Right hindlimb (tissue), 1 donor: ENCODE measurements at regions not wholly inside any gene's neighbourhood (a gene's known extent, or its start where the extent isn't known, plus 50 kb on each side); places are given as distances from the start of the nearest gene placed in this dataset.
A peak's percentile ranks its signal among the peaks of the same experiment; 100 is the strongest.

Experiments used
- DNase-seq: peaks from one replicate; pipeline ENCODE4 v3.0.0-alpha.2; 2018

DNA sequence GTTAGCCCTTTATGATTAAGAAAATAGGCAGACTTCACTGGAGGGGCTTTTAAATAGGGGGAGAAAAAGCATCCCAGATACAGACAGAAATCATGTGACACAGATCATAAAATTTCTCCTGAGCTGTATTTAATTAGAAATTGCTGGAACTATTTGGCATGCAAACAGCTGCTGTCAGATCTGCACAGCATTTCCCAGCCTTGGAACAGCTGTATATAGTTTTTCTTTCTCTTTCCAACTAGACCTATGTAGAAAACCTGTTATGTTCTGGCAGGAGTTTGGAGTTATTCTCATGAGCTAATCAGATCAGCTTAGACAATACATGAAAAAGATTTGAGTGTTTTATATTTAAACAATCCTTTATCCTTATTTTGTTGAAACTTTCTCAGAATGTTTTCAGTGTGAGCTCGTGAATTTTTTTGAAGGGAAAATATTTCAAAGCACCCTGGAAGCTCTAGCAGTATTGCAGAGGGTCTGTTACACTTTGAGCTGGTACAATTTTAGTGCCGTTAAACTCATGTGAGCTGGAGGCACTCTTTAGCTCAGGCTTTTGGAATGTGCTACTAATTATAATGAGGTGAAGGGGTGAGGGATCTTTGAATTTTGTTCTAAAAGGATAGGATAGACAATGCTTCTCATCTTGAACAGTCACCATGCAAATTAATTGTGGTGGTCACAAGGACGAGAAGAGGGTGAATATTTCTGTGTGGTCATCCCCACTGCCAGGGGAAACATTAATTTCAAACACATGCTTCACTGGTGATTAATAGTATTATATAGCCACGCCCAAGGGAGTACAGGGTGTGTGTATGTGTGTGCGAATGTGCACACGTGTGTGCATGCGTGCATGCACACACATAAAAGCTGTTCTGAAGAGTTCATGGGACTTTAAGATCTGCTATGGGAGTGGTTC, 239.4 kb upstream of the FBXL7 start:
- DNase-seq, result peak; percentile 49

GRCh38 chr5:15256485-15256884, 243.5 kb upstream of the FBXL7 start:
- no peak for DNase-seq

DNA sequence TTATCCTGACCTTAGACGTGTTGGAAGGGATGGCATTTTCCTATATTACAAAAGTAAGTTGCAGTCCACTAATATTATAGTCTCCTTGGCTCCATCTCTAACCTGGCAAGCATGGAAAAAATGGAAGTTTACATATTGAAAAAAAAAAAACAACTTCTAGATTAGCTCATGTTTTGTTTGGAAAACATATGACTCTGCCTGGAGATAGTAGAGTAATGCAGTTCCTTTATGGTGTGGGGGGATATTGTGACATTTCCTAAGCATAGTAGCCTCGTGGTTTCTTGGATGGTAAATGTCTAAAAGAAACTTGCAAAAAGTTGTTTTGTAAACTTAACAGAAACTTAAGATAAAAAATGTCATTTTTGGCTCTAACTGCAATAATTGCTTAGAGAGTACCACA, 244.4 kb upstream of the FBXL7 start:
- no peak for DNase-seq

DNA sequence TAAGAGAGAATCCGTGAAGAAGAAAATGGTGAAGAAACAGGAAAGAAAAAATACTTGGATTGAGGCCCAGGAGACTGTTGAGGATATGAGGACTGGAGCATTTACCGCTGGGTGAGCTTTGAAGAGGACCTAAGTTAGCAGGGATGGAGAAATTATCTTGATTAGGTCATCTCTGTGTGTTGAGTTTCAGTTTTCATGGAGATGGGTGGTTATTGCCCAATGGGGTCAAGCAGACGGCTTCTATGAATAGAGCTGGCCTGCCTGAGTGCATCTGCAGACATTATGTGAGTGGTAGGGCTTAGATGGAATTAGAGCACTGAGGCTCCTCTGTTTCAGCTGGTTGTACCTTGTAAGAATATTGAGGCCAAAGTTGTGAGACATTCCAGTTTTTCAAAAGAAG, 245.4 kb upstream of the FBXL7 start:
- no peak for DNase-seq

GRCh38 chr5:15252331-15252730, 247.6 kb upstream of the FBXL7 start:
- DNase-seq, result no peak

DNA sequence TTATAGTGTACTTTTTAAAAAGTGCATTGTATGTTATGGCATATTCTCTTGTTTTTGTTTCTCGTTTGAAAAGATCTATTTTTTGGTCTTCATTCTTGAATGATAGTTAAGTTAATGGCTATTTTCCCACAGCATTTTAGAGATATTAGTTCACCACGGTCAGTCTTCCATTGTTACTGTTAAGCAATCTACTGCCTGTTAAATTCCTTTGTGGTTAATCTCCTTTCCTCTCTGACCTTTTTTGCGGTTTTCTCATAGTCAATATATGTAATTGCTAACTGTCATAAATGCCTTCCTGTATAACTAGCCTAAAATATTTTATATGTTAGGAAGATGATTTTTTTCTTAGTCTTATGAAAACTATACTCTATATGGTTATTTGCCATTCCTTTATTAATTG, 250.8 kb upstream of the FBXL7 start:
- DNase-seq, result no peak

GRCh38 chr5:15248731-15249130, 251.2 kb upstream of the FBXL7 start:
- no peak for DNase-seq

DNA sequence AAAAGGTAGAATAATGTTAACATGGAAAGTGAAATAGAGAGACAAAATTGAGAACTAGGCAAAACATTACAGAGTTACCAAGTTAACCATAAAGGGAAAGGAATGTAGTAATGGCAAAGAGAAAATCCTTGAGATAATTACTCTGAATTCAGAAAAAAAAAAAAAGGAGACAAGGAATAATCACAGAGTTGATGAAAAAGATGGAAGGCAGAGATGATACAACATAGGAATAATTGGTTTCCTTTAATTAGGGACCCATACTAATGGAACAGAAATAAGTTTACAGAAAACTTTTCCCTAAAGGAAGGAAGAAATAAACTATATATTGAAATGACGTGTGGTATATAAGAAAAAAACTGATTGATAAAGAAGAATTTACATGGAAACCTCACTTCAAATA, 254.1 kb upstream of the FBXL7 start:
- DNase-seq, result no peak

DNA sequence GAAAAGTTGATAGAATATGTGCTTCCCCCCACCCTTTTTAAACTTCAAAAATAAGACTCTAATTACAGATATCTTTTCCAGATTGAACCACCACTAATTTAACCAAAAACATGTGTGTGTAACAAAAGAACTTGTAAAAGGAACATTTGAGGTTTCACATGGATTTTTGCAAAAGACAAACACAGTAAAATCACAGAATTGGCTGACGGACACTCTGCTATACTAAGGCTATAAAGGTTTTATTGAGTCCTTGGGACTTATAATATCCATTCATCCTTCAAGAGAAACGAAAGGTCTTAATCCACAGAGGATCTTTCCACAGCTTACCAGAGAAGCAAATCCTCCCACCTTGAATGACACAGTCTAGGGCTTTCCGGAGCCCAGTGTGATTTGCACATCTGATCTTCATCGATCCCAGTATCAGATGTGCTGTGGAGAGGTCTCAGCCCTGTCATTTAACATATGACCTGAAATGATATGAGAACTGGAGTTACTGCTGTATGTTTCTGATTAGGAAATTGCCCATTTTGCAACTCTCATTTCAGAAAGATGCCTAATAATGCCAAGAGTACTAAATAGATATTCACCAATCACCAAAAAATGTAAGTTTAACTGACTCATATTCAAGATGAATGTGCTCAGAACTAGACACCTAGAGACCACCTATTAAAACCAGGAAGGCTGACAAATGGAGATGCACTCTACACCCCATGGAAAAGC, 256.5 kb upstream of the FBXL7 start:
- no peak for DNase-seq

DNA sequence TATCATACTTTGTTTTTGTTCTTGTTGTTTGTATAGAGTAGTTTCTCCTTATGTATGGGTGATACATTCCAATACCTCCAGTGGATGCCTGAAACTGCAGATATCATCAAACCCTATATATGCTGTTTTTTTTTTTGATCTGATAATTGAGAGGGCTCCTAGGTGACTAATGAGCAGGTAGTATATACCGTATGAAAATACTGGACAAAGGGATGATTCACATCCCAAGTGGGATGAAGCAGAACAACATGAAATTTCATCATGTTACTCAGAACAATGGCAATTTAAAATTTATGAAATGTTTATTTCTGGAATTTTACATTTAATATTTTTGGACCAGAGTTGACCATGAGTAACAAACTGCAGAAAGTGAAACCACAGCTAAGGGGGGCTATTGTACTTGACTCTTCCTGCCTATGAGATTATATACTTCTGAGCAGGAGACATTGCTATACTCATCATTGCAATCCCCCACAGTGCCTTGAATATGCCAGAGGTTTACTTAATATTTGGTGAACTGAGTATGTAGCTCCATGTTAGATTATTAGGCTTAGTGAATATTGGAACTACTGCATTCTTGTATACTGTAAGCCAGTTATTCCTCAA, 258.7 kb upstream of the FBXL7 start:
- DNase-seq, result no peak

- DNase-seq, result no peak
These were observed 262.0 kb upstream of the FBXL7 start for GRCh38 chr5:15238006-15238405.

DNA sequence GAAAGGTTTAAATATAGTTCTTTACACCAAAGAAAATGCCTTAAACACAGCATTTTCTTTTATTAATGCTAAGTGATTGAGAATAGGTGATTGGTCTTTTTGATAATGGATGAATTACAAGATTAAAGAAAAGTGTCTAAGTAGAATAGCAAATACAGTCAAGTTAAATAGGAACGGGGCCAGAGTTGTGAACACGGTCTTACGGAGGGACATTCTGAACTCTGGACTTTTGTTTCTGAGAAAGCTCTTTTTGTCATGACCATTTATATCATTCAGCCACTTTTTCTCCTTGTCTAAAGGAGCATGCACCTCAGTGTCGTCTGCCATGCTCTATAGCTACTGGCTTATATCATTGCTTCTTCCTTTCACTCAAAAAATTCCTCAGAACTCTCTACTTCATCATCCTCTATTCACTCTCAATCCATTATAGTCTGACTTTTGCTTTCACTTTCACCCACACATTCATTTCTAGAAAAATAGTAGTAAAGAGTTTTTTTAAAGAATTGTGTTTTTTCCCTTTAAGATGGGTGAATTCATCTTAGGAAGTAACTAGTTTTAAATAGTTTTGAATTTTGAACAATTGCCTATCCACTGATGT, 263.0 kb upstream of the FBXL7 start:
- DNase-seq, result no peak

DNA sequence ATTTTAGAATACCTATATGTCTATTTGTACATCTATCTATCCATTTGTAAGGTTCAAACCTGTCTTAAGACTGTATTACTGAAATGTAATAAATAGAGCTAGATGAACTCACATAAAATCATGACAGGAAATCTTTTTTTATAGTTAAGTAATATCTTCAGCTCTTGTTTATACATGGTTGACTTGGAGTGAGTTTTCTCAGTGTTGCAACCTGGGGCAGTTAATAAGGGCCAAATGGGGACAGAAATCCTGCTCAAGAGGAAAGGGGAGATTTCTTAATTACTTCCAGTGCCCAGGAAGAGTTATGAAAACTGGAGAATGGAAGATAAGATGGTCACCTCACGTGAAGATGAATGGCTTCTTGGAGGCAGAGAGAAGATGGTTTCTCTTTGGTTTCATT, 265.1 kb upstream of the FBXL7 start:
- DNase-seq, result no peak

DNA sequence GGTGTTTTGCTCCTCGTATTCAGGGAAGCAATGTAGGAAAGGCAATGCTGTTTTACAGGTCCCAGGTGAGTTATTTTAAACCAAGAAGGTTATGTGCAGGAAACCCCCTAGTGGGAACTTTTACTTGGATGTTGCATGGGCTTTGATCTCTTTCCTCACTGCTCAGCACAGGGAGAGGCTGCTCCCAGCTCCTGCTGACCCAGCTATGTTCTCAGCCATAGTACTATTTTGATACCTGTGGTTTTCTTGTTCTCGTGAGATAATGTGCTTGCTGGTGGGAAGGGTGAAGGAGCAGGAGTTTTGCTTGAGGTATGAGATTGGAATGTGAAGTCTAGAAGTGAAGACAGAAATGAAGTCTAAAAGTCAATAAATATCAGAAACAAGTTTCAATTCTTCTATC, 265.6 kb upstream of the FBXL7 start:
- no peak for DNase-seq

- no peak for DNase-seq
These were observed 266.4 kb upstream of the FBXL7 start for GRCh38 chr5:15233566-15233965.

- no peak for DNase-seq
These were observed 277.8 kb upstream of the FBXL7 start for GRCh38 chr5:15222156-15222555.

GRCh38 chr5:15220642-15221173, 279.3 kb upstream of the FBXL7 start:
- no peak for DNase-seq

- DNase-seq, result no peak
These were observed 284.9 kb upstream of the FBXL7 start for GRCh38 chr5:15215056-15215455.

DNA sequence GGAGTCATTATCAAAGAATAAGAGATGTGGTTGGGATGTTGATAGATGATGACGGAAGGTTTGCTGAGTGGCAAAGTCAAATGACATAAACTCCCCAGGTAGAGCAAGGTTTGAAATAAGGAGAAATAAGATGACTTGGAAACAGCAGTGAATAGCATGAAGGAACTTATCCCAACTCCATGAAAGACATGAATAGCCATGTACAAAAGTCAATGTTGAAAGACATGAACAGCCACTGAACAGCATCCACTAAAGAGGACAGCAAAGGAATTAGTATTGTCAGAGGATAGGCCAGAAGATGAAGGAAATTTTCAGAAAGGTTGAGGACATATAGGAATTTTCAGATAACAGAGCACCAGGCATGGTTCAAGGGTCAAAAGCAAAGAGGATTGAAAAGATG, 286.0 kb upstream of the FBXL7 start:
- no peak for DNase-seq

GRCh38 chr5:15209053-15209762, 290.8 kb upstream of the FBXL7 start:
- no peak for DNase-seq

DNA sequence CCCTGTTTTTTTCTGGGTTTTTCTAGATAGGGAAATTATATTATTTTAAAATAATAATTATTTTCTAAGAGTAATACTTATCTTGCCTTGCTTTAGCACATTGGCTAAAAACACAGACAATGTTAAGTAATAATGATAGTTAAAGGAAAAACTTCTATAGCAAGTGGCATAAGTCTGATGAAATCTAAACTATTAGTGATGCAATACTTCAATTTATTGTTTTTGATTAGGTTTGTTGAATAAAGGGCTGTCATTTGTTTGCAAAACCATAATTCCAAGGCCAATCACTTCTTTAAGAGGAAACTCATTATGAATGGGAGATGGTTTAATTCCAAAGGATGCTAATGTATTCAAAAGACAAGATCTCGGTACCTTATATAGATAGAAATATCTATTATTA, 293.8 kb upstream of the FBXL7 start:
- DNase-seq, result no peak

GRCh38 chr5:15203376-15203775, 296.6 kb upstream of the FBXL7 start:
- DNase-seq, result no peak

DNA sequence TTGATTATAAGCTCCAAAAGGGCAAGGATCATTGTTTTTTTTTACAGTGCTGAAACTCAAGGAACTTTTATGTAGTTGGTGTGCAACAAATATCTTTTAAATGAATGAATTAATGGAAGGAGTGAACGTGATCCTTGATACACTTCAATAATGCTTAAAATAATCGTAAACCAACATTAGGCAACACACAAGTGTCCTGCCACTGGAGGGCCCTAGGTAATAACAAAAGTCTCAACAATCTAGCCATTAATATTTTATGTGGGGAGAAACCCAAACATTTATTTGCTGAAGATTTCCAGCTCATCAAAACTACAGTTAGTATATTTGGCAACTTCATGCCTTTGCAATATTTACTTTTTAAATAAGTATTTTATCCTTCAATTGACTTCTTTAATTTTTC, 309.0 kb upstream of the FBXL7 start:
- no peak for DNase-seq
